Stimulated activated memory B cell treated with anti-CD40 and anti-IgM and Interleukin-4, amounts not matched to agents 10 μg/mL and 1 μg/mL and 100 μg/mL, for 72 hours (primary cell): ENCODE measurements at regions not wholly inside any gene's neighbourhood (a gene's known extent, or its start where the extent isn't known, plus 50 kb on each side); places are given as distances from the start of the nearest gene placed in this dataset.

Experiments used
- ATAC-seq: fragments of 150-1000 bp; cut with Tn5 transposase; 2 replicates; pipeline ENCODE4 v1.10.0; 2021
- H3K27ac Mint-ChIP-seq: one replicate; pipeline ENCODE4 v1.8.0; 2022; ENCODE audit warnings: mild to moderate bottlenecking, mixed read lengths
- H3K27me3 Mint-ChIP-seq: one replicate; pipeline ENCODE4 v1.8.0; 2022; ENCODE audit warnings: mixed read lengths
- H3K36me3 Mint-ChIP-seq: one replicate; pipeline ENCODE4 v1.8.0; 2022; ENCODE audit warnings: mixed read lengths
- H3K4me1 Mint-ChIP-seq: one replicate; pipeline ENCODE4 v1.8.0; 2022; ENCODE audit warnings: mixed read lengths
- H3K4me3 Mint-ChIP-seq: one replicate; pipeline ENCODE4 v1.8.0; 2022; ENCODE audit warnings: mild to moderate bottlenecking, moderate library complexity, mixed read lengths
- H3K9me3 Mint-ChIP-seq: one replicate; pipeline ENCODE4 v1.8.0; 2022; ENCODE audit warnings: mixed read lengths

- no peaks in the 10 kb centered on the region for H3K36me3 Mint-ChIP-seq
- ATAC-seq, result no peak
- no peaks in the 10 kb centered on the region for H3K4me1 Mint-ChIP-seq
- H3K4me3 Mint-ChIP-seq, result no peak overlapping the region
- no peaks in the 10 kb centered on the region for H3K27me3 Mint-ChIP-seq
- no peak overlapping the region for H3K27ac Mint-ChIP-seq
- H3K9me3 Mint-ChIP-seq, result peaks cover 8% of the 10 kb centered on the region
Measured at GRCh38 chr6:9638861-9639260, 776.0 kb downstream of the TFAP2A start.

GRCh38 chr6:9634776-9635175, 780.1 kb downstream of the TFAP2A start:
- Mint-ChIP-seq H3K27ac (no peak overlapping the region), H3K4me3 (no peak overlapping the region), H3K27me3 (no peaks in the 10 kb centered on the region), H3K36me3 (no peaks in the 10 kb centered on the region), H3K4me1 (no peaks in the 10 kb centered on the region), H3K9me3 (peaks cover 13% of the 10 kb centered on the region)
- ATAC-seq, result no peak

- H3K27me3 Mint-ChIP-seq, result no peaks in the 10 kb centered on the region
- no peaks in the 10 kb centered on the region for H3K36me3 Mint-ChIP-seq
- H3K9me3 Mint-ChIP-seq, result peaks cover 11% of the 10 kb centered on the region
- no peak overlapping the region for H3K4me3 Mint-ChIP-seq
- H3K4me1 Mint-ChIP-seq, result no peaks in the 10 kb centered on the region
- H3K27ac Mint-ChIP-seq, result no peak overlapping the region
- ATAC-seq, result no peak
Measured at GRCh38 chr6:9632026-9632425, 782.8 kb downstream of the TFAP2A start.

GRCh38 chr6:9628819-9629218, 786.1 kb downstream of the TFAP2A start:
- H3K36me3 Mint-ChIP-seq, result no peaks in the 10 kb centered on the region
- H3K27me3 Mint-ChIP-seq, result no peaks in the 10 kb centered on the region
- H3K4me3 Mint-ChIP-seq, result no peak overlapping the region
- no peaks in the 10 kb centered on the region for H3K4me1 Mint-ChIP-seq
- H3K27ac Mint-ChIP-seq, result no peak overlapping the region
- H3K9me3 Mint-ChIP-seq, result peaks cover 9% of the 10 kb centered on the region
- ATAC-seq, result no peak

GRCh38 chr6:9627916-9628315, 787.0 kb downstream of the TFAP2A start:
- H3K9me3 Mint-ChIP-seq, result peaks cover 11% of the 10 kb centered on the region
- no peak overlapping the region for H3K4me3 Mint-ChIP-seq
- ATAC-seq, result no peak
- no peaks in the 10 kb centered on the region for H3K36me3 Mint-ChIP-seq
- no peaks in the 10 kb centered on the region for H3K27me3 Mint-ChIP-seq
- H3K27ac Mint-ChIP-seq, result no peak overlapping the region
- H3K4me1 Mint-ChIP-seq, result no peaks in the 10 kb centered on the region

- H3K27ac Mint-ChIP-seq, result no peak overlapping the region
Measured at GRCh38 chr6:9623985-9624384, 790.9 kb downstream of the TFAP2A start.

GRCh38 chr6:9623228-9623832, 791.5 kb downstream of the TFAP2A start:
- Mint-ChIP-seq H3K9me3 (peaks cover 6% of the 10 kb centered on the region), H3K4me3 (no peak overlapping the region), H3K27me3 (no peaks in the 10 kb centered on the region), H3K4me1 (no peaks in the 10 kb centered on the region), H3K36me3 (no peaks in the 10 kb centered on the region), H3K27ac (no peak overlapping the region)
- ATAC-seq, result no peak

More at GRCh38 chr6:9623985-9624384, 790.9 kb downstream of the TFAP2A start:
- Mint-ChIP-seq H3K4me1 (no peaks in the 10 kb centered on the region), H3K4me3 (no peak overlapping the region), H3K27me3 (no peaks in the 10 kb centered on the region), H3K9me3 (peaks cover 10% of the 10 kb centered on the region), H3K36me3 (no peaks in the 10 kb centered on the region)
- no peak for ATAC-seq

- no peaks in the 10 kb centered on the region for H3K27me3 Mint-ChIP-seq
- no peak overlapping the region for H3K4me3 Mint-ChIP-seq
- H3K9me3 Mint-ChIP-seq, result peaks cover 6% of the 10 kb centered on the region
- H3K4me1 Mint-ChIP-seq, result no peaks in the 10 kb centered on the region
- H3K27ac Mint-ChIP-seq, result no peak overlapping the region
- no peaks in the 10 kb centered on the region for H3K36me3 Mint-ChIP-seq
- ATAC-seq, result no peak
Measured at GRCh38 chr6:9621276-9621675, 793.6 kb downstream of the TFAP2A start.

GRCh38 chr6:9620687-9621086, 794.2 kb downstream of the TFAP2A start:
- Mint-ChIP-seq H3K27ac (no peak overlapping the region), H3K4me1 (no peaks in the 10 kb centered on the region), H3K36me3 (no peaks in the 10 kb centered on the region), H3K9me3 (peaks cover 6% of the 10 kb centered on the region), H3K27me3 (no peaks in the 10 kb centered on the region), H3K4me3 (no peak overlapping the region)
- ATAC-seq, result no peak

GRCh38 chr6:9620263-9620662, 794.6 kb downstream of the TFAP2A start:
- Mint-ChIP-seq H3K27ac (no peak overlapping the region), H3K36me3 (no peaks in the 10 kb centered on the region), H3K27me3 (no peaks in the 10 kb centered on the region), H3K4me1 (no peaks in the 10 kb centered on the region), H3K9me3 (peaks cover 6% of the 10 kb centered on the region), H3K4me3 (no peak overlapping the region)
- ATAC-seq, result no peak

- no peaks in the 10 kb centered on the region for H3K27me3 Mint-ChIP-seq
- ATAC-seq, result no peak
- no peak overlapping the region for H3K4me3 Mint-ChIP-seq
- H3K27ac Mint-ChIP-seq, result no peak overlapping the region
- no peaks in the 10 kb centered on the region for H3K9me3 Mint-ChIP-seq
- no peaks in the 10 kb centered on the region for H3K36me3 Mint-ChIP-seq
- H3K4me1 Mint-ChIP-seq, result no peaks in the 10 kb centered on the region
Measured at GRCh38 chr6:9614778-9615177, 800.1 kb downstream of the TFAP2A start.

GRCh38 chr6:9612489-9612888, 802.4 kb downstream of the TFAP2A start:
- ATAC-seq, result no peak
- Mint-ChIP-seq H3K36me3 (no peaks in the 10 kb centered on the region), H3K9me3 (no peaks in the 10 kb centered on the region), H3K4me1 (no peaks in the 10 kb centered on the region), H3K27me3 (no peaks in the 10 kb centered on the region), H3K27ac (no peak overlapping the region), H3K4me3 (no peak overlapping the region)

- no peak for ATAC-seq
- H3K36me3 Mint-ChIP-seq, result no peaks in the 10 kb centered on the region
- no peaks in the 10 kb centered on the region for H3K27me3 Mint-ChIP-seq
- H3K9me3 Mint-ChIP-seq, result no peaks in the 10 kb centered on the region
- H3K27ac Mint-ChIP-seq, result no peak overlapping the region
- no peaks in the 10 kb centered on the region for H3K4me1 Mint-ChIP-seq
- H3K4me3 Mint-ChIP-seq, result no peak overlapping the region
Measured at GRCh38 chr6:9610620-9611415, 804.1 kb downstream of the TFAP2A start.

- no peaks in the 10 kb centered on the region for H3K27me3 Mint-ChIP-seq
- H3K4me1 Mint-ChIP-seq, result no peaks in the 10 kb centered on the region
- no peak overlapping the region for H3K27ac Mint-ChIP-seq
- no peaks in the 10 kb centered on the region for H3K9me3 Mint-ChIP-seq
- H3K4me3 Mint-ChIP-seq, result no peak overlapping the region
- no peak for ATAC-seq
- no peaks in the 10 kb centered on the region for H3K36me3 Mint-ChIP-seq
Measured at GRCh38 chr6:9606435-9607134, 808.3 kb downstream of the TFAP2A start.

- Mint-ChIP-seq H3K27ac (no peak overlapping the region), H3K4me1 (no peaks in the 10 kb centered on the region)
Measured at GRCh38 chr6:9594746-9595145, 820.1 kb downstream of the TFAP2A start.

GRCh38 chr6:9593554-9593953, 821.3 kb downstream of the TFAP2A start:
- Mint-ChIP-seq H3K27ac (no peak overlapping the region), H3K36me3 (no peaks in the 10 kb centered on the region), H3K9me3 (peaks cover 18% of the 10 kb centered on the region), H3K4me3 (no peak overlapping the region), H3K27me3 (no peaks in the 10 kb centered on the region), H3K4me1 (no peaks in the 10 kb centered on the region)
- ATAC-seq, result no peak

More at GRCh38 chr6:9594746-9595145, 820.1 kb downstream of the TFAP2A start:
- H3K27me3 Mint-ChIP-seq, result no peaks in the 10 kb centered on the region
- H3K9me3 Mint-ChIP-seq, result peaks cover 18% of the 10 kb centered on the region
- ATAC-seq, result no peak
- H3K4me3 Mint-ChIP-seq, result no peak overlapping the region
- H3K36me3 Mint-ChIP-seq, result no peaks in the 10 kb centered on the region
